Transverse colon (tissue), 4 donors: ENCODE measurements at regions not wholly inside any gene's neighbourhood (a gene's known extent, or its start where the extent isn't known, plus 50 kb on each side); places are given as distances from the start of the nearest gene placed in this dataset.

Source experiments
- DNase-seq: peaks from one replicate; pipeline ENCODE4 v3.0.0-alpha.2; 2019
- H3K27ac ChIP-seq, 4 donors: fragments of 200-600 bp; sonication (generic); 2 replicates each; pipeline ENCODE4 v1.5.1; 2016 to 2018; ENCODE audit warnings: inconsistent platforms in 4 of 4
- H3K27me3 ChIP-seq: fragments of 200-600 bp; sonication (generic); 2 replicates; pipeline ENCODE4 v1.5.1; 2017; ENCODE audit warnings: inconsistent platforms
- H3K36me3 ChIP-seq, 4 donors: fragments of 200-600 bp; sonication (generic); 2 replicates each; pipeline ENCODE4 v1.5.1; 2017 to 2019; ENCODE audit warnings: inconsistent platforms in 4 of 4
- H3K4me1 ChIP-seq, 4 donors: fragments of 200-600 bp; sonication (generic); 2 replicates each; pipeline ENCODE4 v1.5.1; 2017 to 2020; ENCODE audit warnings: inconsistent platforms in 4 of 4
- H3K4me3 ChIP-seq, 4 donors: fragments of 200-600 bp; sonication (generic); 1 replicate in 1 of 4; 2 replicates in 3 of 4; pipeline versions ENCODE4 v1.5.1 to v1.6.1; 2017 to 2019; ENCODE audit warnings: inconsistent platforms in 4 of 4
- H3K9me3 ChIP-seq, 2 donors: fragments of 200-600 bp; sonication (generic); 2 replicates each; pipeline ENCODE4 v1.5.1; 2017 to 2019; ENCODE audit warnings: inconsistent platforms in 2 of 2
- EP300 ChIP-seq: sonication (generic); formaldehyde crosslinking; IDR thresholded peaks from one replicate; pipeline ENCODE4 v1.6.1; 2017; ENCODE audit warnings: antibody characterized with exemption, low read depth
- POLR2A ChIP-seq: fragments of 450-650 bp; IDR thresholded peaks from one replicate; pipeline ENCODE4 v1.6.1; 2016; ENCODE audit warnings: antibody characterized with exemption, mild to moderate bottlenecking, moderate library complexity
- POLR2AphosphoS5 ChIP-seq, 3 donors: sonication (generic); formaldehyde crosslinking; IDR thresholded peaks; one replicate each; pipeline ENCODE4 v1.6.1; 2016; ENCODE audit warnings: antibody characterized with exemption in 3 of 3
- WGBS, 2 donors: methylation state at CpG; one replicate each; pipeline ENCODE4 v1.1.5; 2018; ENCODE audit warnings: low coverage in 1 of 2; 5-methylcytosine and 5-hydroxymethylcytosine counted together
- in situ Hi-C, 4 donors: fragments of 200-750 bp; cut with MboI; loops; one replicate each; pipeline versions ENCODE4 v1.15.0 to v1.15.1; 2017; ENCODE audit warnings: low sequenced_read_pairs in 3 of 4, low pct_ligation_motif_present in 1 of 4, low pct_unique_long_range_greater_than_20kb in 1 of 4
- intact Hi-C: fragments of 100-400 bp; cut with DNase I; formaldehyde crosslinking; loops from one replicate; pipeline ENCODE4 v1.15.1; 2023; ENCODE audit warnings: low total_unique reads
- TF ChIP-seq, protein P1 (sequence below), 5 experiments: fragments of 200-600 bp in 3 of 5; fragments of 450-650 bp in 2 of 5; sonication (generic) in 3 of 5; IDR thresholded peaks; 1 replicate in 2 of 5; 2 replicates in 3 of 5; pipeline ENCODE4 v1.5.1; 2016 to 2017; ENCODE audit warnings: antibody characterized with exemption in 5 of 5, inconsistent platforms in 3 of 5, mild to moderate bottlenecking in 2 of 5, moderate library complexity in 1 of 5

DNA sequence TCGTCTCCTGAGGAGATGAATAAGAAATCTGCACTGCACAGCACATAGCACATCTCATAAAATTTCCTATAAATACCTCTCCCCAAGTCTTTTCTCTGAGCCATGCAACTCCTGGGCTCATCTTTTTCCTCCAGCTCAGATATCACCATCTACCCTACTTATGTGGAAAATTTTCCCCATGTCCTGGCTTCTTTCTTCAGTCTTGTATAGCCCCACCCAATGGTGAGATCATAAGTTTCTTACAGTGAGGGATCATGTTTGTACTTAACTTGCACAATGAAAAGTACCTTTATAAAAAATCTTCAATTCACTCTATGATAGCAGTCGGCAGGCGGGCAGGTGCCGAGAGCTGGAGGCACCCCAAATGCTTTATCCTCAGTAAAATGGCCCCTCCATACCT lies 198.6 kb upstream of the S100G start:
- no peaks in the 10 kb centered on the region for H3K4me1 ChIP-seq
- 86% methylated on average over 4 of the region's 4 CpGs; no CpG with 5 or more reads in 1 of the 2 donors for WGBS, 2 donors
- in situ Hi-C loops (no loop called here), intact Hi-C loops (no loop called here)
- H3K27me3 ChIP-seq = no peaks in the 10 kb centered on the region
- no peaks in the 10 kb centered on the region for H3K36me3 ChIP-seq
- TF ChIP-seq, protein P1, sequence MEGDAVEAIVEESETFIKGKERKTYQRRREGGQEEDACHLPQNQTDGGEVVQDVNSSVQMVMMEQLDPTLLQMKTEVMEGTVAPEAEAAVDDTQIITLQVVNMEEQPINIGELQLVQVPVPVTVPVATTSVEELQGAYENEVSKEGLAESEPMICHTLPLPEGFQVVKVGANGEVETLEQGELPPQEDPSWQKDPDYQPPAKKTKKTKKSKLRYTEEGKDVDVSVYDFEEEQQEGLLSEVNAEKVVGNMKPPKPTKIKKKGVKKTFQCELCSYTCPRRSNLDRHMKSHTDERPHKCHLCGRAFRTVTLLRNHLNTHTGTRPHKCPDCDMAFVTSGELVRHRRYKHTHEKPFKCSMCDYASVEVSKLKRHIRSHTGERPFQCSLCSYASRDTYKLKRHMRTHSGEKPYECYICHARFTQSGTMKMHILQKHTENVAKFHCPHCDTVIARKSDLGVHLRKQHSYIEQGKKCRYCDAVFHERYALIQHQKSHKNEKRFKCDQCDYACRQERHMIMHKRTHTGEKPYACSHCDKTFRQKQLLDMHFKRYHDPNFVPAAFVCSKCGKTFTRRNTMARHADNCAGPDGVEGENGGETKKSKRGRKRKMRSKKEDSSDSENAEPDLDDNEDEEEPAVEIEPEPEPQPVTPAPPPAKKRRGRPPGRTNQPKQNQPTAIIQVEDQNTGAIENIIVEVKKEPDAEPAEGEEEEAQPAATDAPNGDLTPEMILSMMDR (IDR thresholded peaks at IDR 0.05) = no peak
- no peak for TF ChIP-seq EP300
- no peak for TF ChIP-seq POLR2A
- TF ChIP-seq POLR2AphosphoS5 (IDR thresholded peaks at IDR 0.05) = no peak
- no peak overlapping the region for H3K4me3 ChIP-seq
- DNase-seq = no peak
- no peaks in the 10 kb centered on the region for H3K9me3 ChIP-seq
- H3K27ac ChIP-seq = no peak overlapping the region

DNA sequence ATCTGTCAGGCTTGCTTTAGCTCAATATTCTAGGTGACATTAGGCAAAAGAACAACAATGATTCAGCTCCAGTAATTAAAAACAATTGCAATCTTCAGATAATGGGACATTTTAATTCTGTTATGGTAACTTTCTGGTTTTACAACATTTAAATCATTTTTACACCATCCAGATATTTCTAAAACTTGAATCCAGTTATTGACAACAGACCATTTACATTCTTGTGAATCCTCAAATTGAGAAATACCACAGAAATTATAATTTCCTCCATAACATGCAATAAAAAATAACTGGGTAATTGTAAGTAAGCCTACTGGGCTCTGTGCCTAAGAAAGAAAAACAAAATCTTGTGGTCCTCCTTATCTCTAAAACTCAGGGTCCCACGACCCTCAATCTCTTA lies 195.0 kb upstream of the S100G start:
- intact Hi-C loops = no loop called here
- Histone ChIP-seq H3K9me3 (no peaks in the 10 kb centered on the region), H3K27ac (no peak overlapping the region), H3K27me3 (no peaks in the 10 kb centered on the region), H3K4me3 (no peak overlapping the region), H3K4me1 (no peaks in the 10 kb centered on the region), H3K36me3 (no peaks in the 10 kb centered on the region)
- DNase-seq = no peak
- TF ChIP-seq EP300 (no peak), POLR2AphosphoS5 (IDR thresholded peaks at IDR 0.05) (no peak), POLR2A (no peak)
- 0 to 19% methylated on average over 1 of the region's 1 CpG for WGBS, 2 donors
- in situ Hi-C loops = no loop called here

DNA sequence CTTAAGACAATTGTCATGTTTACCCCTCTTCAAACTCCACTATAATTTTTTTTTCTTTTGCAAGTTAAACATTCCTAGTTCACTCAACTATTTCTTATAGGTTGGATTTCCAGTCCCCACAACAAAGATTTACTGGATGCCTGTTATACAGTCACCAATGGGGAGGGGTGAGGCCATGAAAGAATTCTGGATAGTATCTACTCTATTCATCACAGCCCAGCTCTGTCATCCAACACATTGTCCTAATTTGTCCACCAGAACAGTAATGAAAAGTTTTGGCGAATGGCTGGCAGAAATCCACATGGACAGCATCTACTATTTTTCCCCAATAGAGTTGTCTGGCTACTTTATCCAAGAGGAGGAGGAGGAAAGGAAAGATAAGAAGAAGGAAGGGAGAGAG lies 192.7 kb upstream of the S100G start:
- 75% methylated on average over 1 of the region's 1 CpG; no CpG with 5 or more reads in 1 of the 2 donors for WGBS, 2 donors
- H3K36me3 ChIP-seq = no peaks in the 10 kb centered on the region
- DNase-seq = no peak
- H3K4me3 ChIP-seq = no peak overlapping the region
- intact Hi-C loops (no loop called here), in situ Hi-C loops (no loop called here)
- no peaks in the 10 kb centered on the region for H3K4me1 ChIP-seq
- TF ChIP-seq, protein P1 (IDR thresholded peaks at IDR 0.05) = no peak
- no peak for TF ChIP-seq EP300
- no peak for TF ChIP-seq POLR2A
- no peak for TF ChIP-seq POLR2AphosphoS5 (IDR thresholded peaks at IDR 0.05)
- H3K27ac ChIP-seq = no peak overlapping the region
- no peaks in the 10 kb centered on the region for H3K27me3 ChIP-seq
- H3K9me3 ChIP-seq = no peaks in the 10 kb centered on the region

DNA sequence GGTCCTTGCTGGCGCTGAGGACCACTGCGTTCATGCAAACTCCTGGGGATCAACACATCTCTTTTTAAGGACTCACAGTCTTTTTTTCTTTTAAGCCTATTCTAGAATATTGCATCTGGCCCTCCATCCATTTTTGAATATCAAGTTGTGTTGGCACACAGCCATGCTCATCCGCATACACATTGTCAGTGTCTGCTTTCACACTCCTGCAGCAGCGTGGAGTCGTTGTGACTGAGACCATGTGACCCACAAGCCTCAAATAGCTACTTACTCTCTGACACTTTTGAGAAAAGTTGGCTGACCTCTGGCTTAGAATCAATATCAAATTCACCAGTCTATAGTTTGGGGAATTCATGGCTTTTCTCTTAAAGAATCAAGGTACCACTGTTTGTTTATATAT lies 191.8 kb upstream of the S100G start:
- TF ChIP-seq, protein P1 (IDR thresholded peaks at IDR 0.05) = no peak
- no peak for TF ChIP-seq POLR2A
- no peak for TF ChIP-seq POLR2AphosphoS5 (IDR thresholded peaks at IDR 0.05)
- TF ChIP-seq EP300 = no peak
- Histone ChIP-seq H3K27me3 (no peaks in the 10 kb centered on the region), H3K36me3 (no peaks in the 10 kb centered on the region), H3K9me3 (no peaks in the 10 kb centered on the region), H3K4me3 (no peak overlapping the region), H3K4me1 (no peaks in the 10 kb centered on the region), H3K27ac (no peak overlapping the region)
- 79 to 100% methylated on average over 1 to 5 of the region's 5 CpGs for WGBS, 2 donors
- DNase-seq = no peak
- in situ Hi-C loops = no loop called here
- intact Hi-C loops = no loop called here

DNA sequence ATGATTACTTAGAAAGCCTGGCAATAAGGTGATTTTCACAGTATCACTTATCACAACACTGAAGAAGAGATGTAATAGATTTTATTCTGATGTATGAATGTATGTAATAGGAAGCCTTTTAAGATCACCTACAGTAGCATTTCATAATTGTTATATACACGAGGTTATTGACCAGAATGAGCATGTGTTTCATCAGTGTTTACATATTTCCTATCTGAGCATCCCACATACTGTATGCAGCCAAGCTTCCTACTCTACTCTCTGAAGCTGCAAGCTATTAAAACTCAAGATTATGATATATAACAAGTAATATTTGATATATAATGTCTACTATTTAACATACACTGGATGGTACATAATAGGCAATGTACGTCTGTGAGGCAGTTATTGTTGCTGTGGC lies 190.9 kb upstream of the S100G start:
- Histone ChIP-seq H3K4me3 (no peak overlapping the region), H3K4me1 (no peaks in the 10 kb centered on the region), H3K27me3 (no peaks in the 10 kb centered on the region), H3K36me3 (no peaks in the 10 kb centered on the region), H3K27ac (no peak overlapping the region), H3K9me3 (no peaks in the 10 kb centered on the region)
- intact Hi-C loops = no loop called here
- 44 to 75% methylated on average over 2 of the region's 2 CpGs for WGBS, 2 donors
- in situ Hi-C loops = no loop called here
- TF ChIP-seq, protein P1 (IDR thresholded peaks at IDR 0.05) = no peak
- TF ChIP-seq POLR2AphosphoS5 (IDR thresholded peaks at IDR 0.05) (no peak), EP300 (no peak), POLR2A (no peak)
- DNase-seq = no peak
